ENCODE measurements at regions not wholly inside any gene's neighbourhood (a gene's known extent, or its start where the extent isn't known, plus 50 kb on each side); places are given as distances from the start of the nearest gene placed in this dataset.

DNA sequence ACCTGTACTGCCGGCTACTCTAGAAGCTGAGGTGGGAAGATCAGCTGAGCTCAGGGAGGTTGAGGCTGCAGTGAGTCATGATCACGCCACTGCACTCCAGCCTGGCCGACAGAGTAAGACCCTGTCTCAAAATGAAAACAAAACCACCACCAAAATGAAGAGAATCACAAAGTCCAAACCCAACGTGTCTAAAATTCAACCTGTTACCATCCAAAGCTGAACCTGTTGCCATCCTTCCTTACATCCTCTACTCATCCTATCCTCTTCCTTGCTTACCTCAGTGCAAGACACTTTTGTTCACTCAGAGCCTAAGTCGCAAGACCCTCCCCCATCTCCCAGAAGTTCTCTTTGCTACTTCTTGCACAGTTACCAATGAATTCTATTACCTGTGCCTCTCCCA lies 299.7 kb downstream of the ATP23 start:
- no peak for TF ChIP-seq POLR2A (IDR thresholded peaks at IDR 0.05; ENCODE audit: low read length)
- TF ChIP-seq GATA1 (IDR thresholded peaks at IDR 0.05; ENCODE audit: low read depth, low read length): no peak

All from erythroblast (primary cell).